Heart left ventricle (tissue), 13 donors: ENCODE measurements at regions not wholly inside any gene's neighbourhood (a gene's known extent, or its start where the extent isn't known, plus 50 kb on each side); places are given as distances from the start of the nearest gene placed in this dataset.
"Not testable (repeated sequence)": the region's sequence is repeated elsewhere in the genome, so short reads cannot be mapped to it uniquely, and the experiment has no call there.

Experiments used
- POLR2A ChIP-seq, 2 donors: fragments of 450-650 bp; IDR thresholded peaks; one replicate each; pipeline ENCODE4 v1.6.1; 2017; ENCODE audit warnings: antibody characterized with exemption in 2 of 2, mild to moderate bottlenecking in 2 of 2, moderate library complexity in 2 of 2
- TF ChIP-seq, protein P1 (sequence below), 12 donors: fragments of 200-600 bp; sonication (generic) in 4 of 12; IDR thresholded peaks; one replicate each; pipeline versions ENCODE4 v1.5.0 to v1.8.0; 2018 to 2022; ENCODE audit warnings: antibody characterized with exemption in 12 of 12, mild to moderate bottlenecking in 5 of 12
- donor health status: ischemic (EF 13 %, LVEDD 7.1; RV severe dilation, severe dysfunction).
- donor health status: DM: no; HTN: yes; CAD: no.
- donor health status: DM: no; HTN: no; CAD: no.
- donor health status: ischemic (EF 25% LVEDD 6.9; RV normal size, moderate dysfunction).
- donor health status: ischemic (EF 25% LVEDD 5.7; RV mildly dilated, moderate dysfunction).
- donor health status: ischemic (EF 35%, LVEDD 5.7; RV mildly dilated, moderate dysfunction).
- donor health status: nonischemic (EF 11% LVEDD 7.7; RV severe dilation, severe dysfunction).
- donor health status: DM: yes; HTN: yes; CAD: no.
- donor health status: PGD.
- donor health status: ischemic (EF 29% LVEDD 5.4; RV normal size, mild dysfunction).
- donor health status: nonischemic (EF 23%, LVEDD 6.1; RV moderate dilation, normal function).

- TF ChIP-seq, protein P1, sequence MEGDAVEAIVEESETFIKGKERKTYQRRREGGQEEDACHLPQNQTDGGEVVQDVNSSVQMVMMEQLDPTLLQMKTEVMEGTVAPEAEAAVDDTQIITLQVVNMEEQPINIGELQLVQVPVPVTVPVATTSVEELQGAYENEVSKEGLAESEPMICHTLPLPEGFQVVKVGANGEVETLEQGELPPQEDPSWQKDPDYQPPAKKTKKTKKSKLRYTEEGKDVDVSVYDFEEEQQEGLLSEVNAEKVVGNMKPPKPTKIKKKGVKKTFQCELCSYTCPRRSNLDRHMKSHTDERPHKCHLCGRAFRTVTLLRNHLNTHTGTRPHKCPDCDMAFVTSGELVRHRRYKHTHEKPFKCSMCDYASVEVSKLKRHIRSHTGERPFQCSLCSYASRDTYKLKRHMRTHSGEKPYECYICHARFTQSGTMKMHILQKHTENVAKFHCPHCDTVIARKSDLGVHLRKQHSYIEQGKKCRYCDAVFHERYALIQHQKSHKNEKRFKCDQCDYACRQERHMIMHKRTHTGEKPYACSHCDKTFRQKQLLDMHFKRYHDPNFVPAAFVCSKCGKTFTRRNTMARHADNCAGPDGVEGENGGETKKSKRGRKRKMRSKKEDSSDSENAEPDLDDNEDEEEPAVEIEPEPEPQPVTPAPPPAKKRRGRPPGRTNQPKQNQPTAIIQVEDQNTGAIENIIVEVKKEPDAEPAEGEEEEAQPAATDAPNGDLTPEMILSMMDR (IDR thresholded peaks at IDR 0.05): not testable (repeated sequence)
- TF ChIP-seq POLR2A (IDR thresholded peaks at IDR 0.05): not testable (repeated sequence)
These were observed 166.9 kb upstream of the TP53TG3 start for GRCh38 chr16:32842844-32843243.
